ENCODE measurements at regions not wholly inside any gene's neighbourhood (a gene's known extent, or its start where the extent isn't known, plus 50 kb on each side); places are given as distances from the start of the nearest gene placed in this dataset.
"Not testable (repeated sequence)": the region's sequence is repeated elsewhere in the genome, so short reads cannot be mapped to it uniquely, and the experiment has no call there.

- no peak overlapping the region for H3K9ac ChIP-seq (ENCODE audit: low read length)
- no peak overlapping the region for H3K4me3 ChIP-seq (ENCODE audit: low read length)
- no peaks in the 10 kb centered on the region for H3K27me3 ChIP-seq (ENCODE audit: control insufficient read depth, insufficient read depth, low read length)
- no peaks in the 10 kb centered on the region for H3K36me3 ChIP-seq (ENCODE audit: control insufficient read depth, insufficient read depth, low read length)
- no peaks in the 10 kb centered on the region for H3K4me1 ChIP-seq (ENCODE audit: control insufficient read depth, insufficient read depth, low read length)
- H3K9me3 ChIP-seq (ENCODE audit: control insufficient read depth, low read length) = no peaks in the 10 kb centered on the region
Measured at GRCh38 chr17:34755981-34756636, 176.7 kb downstream of the TMEM132E start.

DNA sequence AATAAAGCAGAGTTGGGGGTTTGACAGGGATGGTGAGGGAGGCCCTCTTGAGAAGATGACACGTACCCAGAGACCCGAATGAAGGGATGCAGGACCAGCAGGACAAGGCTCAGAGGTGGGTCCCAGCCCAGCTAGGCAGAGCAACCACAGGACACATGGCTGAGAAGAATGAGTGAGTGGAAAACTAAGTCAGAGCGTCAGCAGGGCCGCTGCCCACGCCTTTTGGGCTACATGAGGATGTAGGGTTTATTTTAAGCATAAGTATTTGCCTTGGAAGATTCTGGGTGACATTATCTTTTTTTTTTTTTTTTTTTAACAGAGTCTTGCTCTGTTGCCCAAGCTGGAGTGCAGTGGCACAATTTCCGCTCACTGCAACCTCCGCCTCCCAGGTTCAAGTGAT lies 176.0 kb downstream of the TMEM132E start:
- no peaks in the 10 kb centered on the region for H3K36me3 ChIP-seq (ENCODE audit: control insufficient read depth, insufficient read depth, low read length)
- no peaks in the 10 kb centered on the region for H3K4me1 ChIP-seq (ENCODE audit: control insufficient read depth, insufficient read depth, low read length)
- no peak overlapping the region for H3K4me3 ChIP-seq (ENCODE audit: low read length)
- H3K9me3 ChIP-seq (ENCODE audit: control insufficient read depth, low read length) = no peaks in the 10 kb centered on the region
- H3K27me3 ChIP-seq (ENCODE audit: control insufficient read depth, insufficient read depth, low read length) = no peaks in the 10 kb centered on the region
- no peak overlapping the region for H3K9ac ChIP-seq (ENCODE audit: low read length)

DNA sequence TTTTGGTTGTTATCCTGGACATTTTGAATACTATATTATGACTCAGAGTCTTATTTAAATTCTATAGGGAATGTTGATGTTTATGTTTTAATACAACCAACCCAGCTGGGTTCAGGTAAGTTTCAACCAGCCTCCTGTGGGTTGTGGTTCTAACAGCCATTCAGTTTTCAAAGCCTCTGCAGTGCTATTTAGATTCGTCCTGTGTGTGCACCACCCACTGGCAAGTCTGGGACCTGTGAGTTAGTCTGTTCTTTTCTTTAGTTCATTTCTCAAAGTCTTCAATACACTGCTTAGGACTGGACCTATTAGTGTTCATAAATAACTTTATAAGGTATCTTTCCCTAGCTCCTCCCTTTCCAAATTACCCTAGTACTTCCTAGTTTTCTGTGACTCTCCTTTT lies 170.6 kb downstream of the TMEM132E start:
- no peaks in the 10 kb centered on the region for H3K36me3 ChIP-seq (ENCODE audit: control insufficient read depth, insufficient read depth, low read length)

GRCh38 chr17:34741967-34742366 lies 162.6 kb downstream of the TMEM132E start:
- H3K9me3 ChIP-seq (ENCODE audit: control insufficient read depth, low read length) = no peaks in the 10 kb centered on the region
- H3K9ac ChIP-seq (ENCODE audit: low read length) = no peak overlapping the region
- no peaks in the 10 kb centered on the region for H3K4me1 ChIP-seq (ENCODE audit: control insufficient read depth, insufficient read depth, low read length)
- H3K27me3 ChIP-seq (ENCODE audit: control insufficient read depth, insufficient read depth, low read length) = peaks cover 4% of the 10 kb centered on the region
- H3K4me3 ChIP-seq (ENCODE audit: low read length) = no peak overlapping the region
- no peaks in the 10 kb centered on the region for H3K36me3 ChIP-seq (ENCODE audit: control insufficient read depth, insufficient read depth, low read length)

More for the DNA sequence above, 170.6 kb downstream of the TMEM132E start:
- Histone ChIP-seq H3K9ac (ENCODE audit: low read length) (no peak overlapping the region), H3K9me3 (ENCODE audit: control insufficient read depth, low read length) (no peaks in the 10 kb centered on the region), H3K4me3 (ENCODE audit: low read length) (no peak overlapping the region), H3K27me3 (ENCODE audit: control insufficient read depth, insufficient read depth, low read length) (no peaks in the 10 kb centered on the region), H3K4me1 (ENCODE audit: control insufficient read depth, insufficient read depth, low read length) (no peaks in the 10 kb centered on the region)

- no peak overlapping the region for H3K4me3 ChIP-seq (ENCODE audit: low read length)
- H3K9me3 ChIP-seq (ENCODE audit: control insufficient read depth, low read length) = no peaks in the 10 kb centered on the region
- no peak overlapping the region for H3K9ac ChIP-seq (ENCODE audit: low read length)
- no peaks in the 10 kb centered on the region for H3K4me1 ChIP-seq (ENCODE audit: control insufficient read depth, insufficient read depth, low read length)
- H3K36me3 ChIP-seq (ENCODE audit: control insufficient read depth, insufficient read depth, low read length) = no peaks in the 10 kb centered on the region
- H3K27me3 ChIP-seq (ENCODE audit: control insufficient read depth, insufficient read depth, low read length) = peaks cover 4% of the 10 kb centered on the region
Measured at GRCh38 chr17:34740565-34741520, 161.5 kb downstream of the TMEM132E start.

- Histone ChIP-seq H3K27me3 (ENCODE audit: control insufficient read depth, insufficient read depth, low read length) (peaks cover 4% of the 10 kb centered on the region), H3K9ac (ENCODE audit: low read length) (no peak overlapping the region), H3K9me3 (ENCODE audit: control insufficient read depth, low read length) (no peaks in the 10 kb centered on the region), H3K36me3 (ENCODE audit: control insufficient read depth, insufficient read depth, low read length) (no peaks in the 10 kb centered on the region), H3K4me1 (ENCODE audit: control insufficient read depth, insufficient read depth, low read length) (no peaks in the 10 kb centered on the region), H3K4me3 (ENCODE audit: low read length) (no peak overlapping the region)
Measured at GRCh38 chr17:34739386-34739785, 160.0 kb downstream of the TMEM132E start.

- not testable (repeated sequence) for H3K36me3 ChIP-seq (ENCODE audit: control insufficient read depth, insufficient read depth, low read length); H3K9me3 ChIP-seq (ENCODE audit: control insufficient read depth, low read length); H3K27me3 ChIP-seq (ENCODE audit: control insufficient read depth, insufficient read depth, low read length); H3K4me1 ChIP-seq (ENCODE audit: control insufficient read depth, insufficient read depth, low read length); H3K4me3 ChIP-seq (ENCODE audit: low read length); H3K9ac ChIP-seq (ENCODE audit: low read length)
Measured at GRCh38 chr17:34737673-34738072, 158.3 kb downstream of the TMEM132E start.

DNA sequence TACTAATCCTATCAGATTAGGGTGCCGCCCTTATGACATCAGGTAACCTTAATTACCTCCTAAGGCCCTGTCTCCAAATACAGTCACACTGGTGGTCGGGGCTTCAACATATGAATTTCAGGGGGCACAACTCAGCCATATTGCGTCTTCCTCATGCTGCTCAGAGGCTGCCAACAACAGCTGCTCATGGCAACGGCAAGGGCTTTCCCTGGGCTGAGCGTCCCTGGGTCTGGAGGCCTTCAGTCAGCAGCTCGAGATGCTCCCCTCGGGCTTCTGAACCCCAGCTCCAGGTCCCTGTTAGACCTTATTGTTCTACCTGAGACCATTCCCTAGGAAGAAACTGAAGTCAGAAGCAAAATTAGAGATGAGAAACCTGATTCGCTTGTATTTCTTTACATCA lies 157.2 kb downstream of the TMEM132E start:
- Histone ChIP-seq H3K9me3 (ENCODE audit: control insufficient read depth, low read length) (no peaks in the 10 kb centered on the region), H3K27me3 (ENCODE audit: control insufficient read depth, insufficient read depth, low read length) (peaks cover 4% of the 10 kb centered on the region), H3K9ac (ENCODE audit: low read length) (no peak overlapping the region), H3K4me3 (ENCODE audit: low read length) (no peak overlapping the region), H3K36me3 (ENCODE audit: control insufficient read depth, insufficient read depth, low read length) (no peaks in the 10 kb centered on the region), H3K4me1 (ENCODE audit: control insufficient read depth, insufficient read depth, low read length) (no peaks in the 10 kb centered on the region)

- no peaks in the 10 kb centered on the region for H3K36me3 ChIP-seq (ENCODE audit: control insufficient read depth, insufficient read depth, low read length)
- H3K4me3 ChIP-seq (ENCODE audit: low read length) = no peak overlapping the region
- H3K9me3 ChIP-seq (ENCODE audit: control insufficient read depth, low read length) = no peaks in the 10 kb centered on the region
- no peaks in the 10 kb centered on the region for H3K27me3 ChIP-seq (ENCODE audit: control insufficient read depth, insufficient read depth, low read length)
- H3K9ac ChIP-seq (ENCODE audit: low read length) = no peak overlapping the region
- H3K4me1 ChIP-seq (ENCODE audit: control insufficient read depth, insufficient read depth, low read length) = no peaks in the 10 kb centered on the region
Measured at GRCh38 chr17:34733333-34733732, 154.0 kb downstream of the TMEM132E start.

GRCh38 chr17:34730816-34731215 lies 151.4 kb downstream of the TMEM132E start:
- Histone ChIP-seq H3K27me3 (ENCODE audit: control insufficient read depth, insufficient read depth, low read length) (no peaks in the 10 kb centered on the region), H3K9ac (ENCODE audit: low read length) (no peak overlapping the region), H3K4me3 (ENCODE audit: low read length) (no peak overlapping the region), H3K36me3 (ENCODE audit: control insufficient read depth, insufficient read depth, low read length) (no peaks in the 10 kb centered on the region), H3K4me1 (ENCODE audit: control insufficient read depth, insufficient read depth, low read length) (no peaks in the 10 kb centered on the region), H3K9me3 (ENCODE audit: control insufficient read depth, low read length) (no peaks in the 10 kb centered on the region)

DNA sequence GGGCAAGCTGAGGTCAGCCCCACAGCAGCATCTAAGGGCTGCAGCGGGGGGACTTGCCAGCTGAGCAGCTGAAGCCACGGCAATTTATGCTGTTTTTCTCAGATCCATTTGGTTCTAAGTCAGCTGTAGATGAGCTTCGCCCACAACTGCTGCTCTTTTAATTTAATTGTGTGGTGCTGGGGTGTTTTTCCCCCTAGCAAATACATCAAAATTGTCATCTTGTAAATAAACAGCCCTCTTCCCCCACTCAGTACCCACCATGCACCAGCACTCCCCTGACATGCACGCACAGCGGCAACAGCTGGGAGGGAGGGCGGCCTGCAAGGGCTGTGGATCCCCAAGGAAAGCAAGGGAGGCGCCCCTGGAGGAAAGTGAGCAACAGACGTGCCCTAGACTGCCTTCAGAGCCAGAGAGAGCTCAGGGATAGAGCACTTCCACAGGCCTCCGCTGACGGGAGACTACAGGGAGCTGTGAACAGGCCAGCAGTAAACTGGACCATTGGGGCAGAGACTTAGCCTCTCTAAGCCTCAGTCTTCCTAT lies 149.5 kb downstream of the TMEM132E start:
- H3K27me3 ChIP-seq (ENCODE audit: control insufficient read depth, insufficient read depth, low read length) = no peaks in the 10 kb centered on the region
- H3K9me3 ChIP-seq (ENCODE audit: control insufficient read depth, low read length) = no peaks in the 10 kb centered on the region
- no peaks in the 10 kb centered on the region for H3K36me3 ChIP-seq (ENCODE audit: control insufficient read depth, insufficient read depth, low read length)
- no peak overlapping the region for H3K9ac ChIP-seq (ENCODE audit: low read length)
- H3K4me1 ChIP-seq (ENCODE audit: control insufficient read depth, insufficient read depth, low read length) = no peaks in the 10 kb centered on the region
- no peak overlapping the region for H3K4me3 ChIP-seq (ENCODE audit: low read length)

DNA sequence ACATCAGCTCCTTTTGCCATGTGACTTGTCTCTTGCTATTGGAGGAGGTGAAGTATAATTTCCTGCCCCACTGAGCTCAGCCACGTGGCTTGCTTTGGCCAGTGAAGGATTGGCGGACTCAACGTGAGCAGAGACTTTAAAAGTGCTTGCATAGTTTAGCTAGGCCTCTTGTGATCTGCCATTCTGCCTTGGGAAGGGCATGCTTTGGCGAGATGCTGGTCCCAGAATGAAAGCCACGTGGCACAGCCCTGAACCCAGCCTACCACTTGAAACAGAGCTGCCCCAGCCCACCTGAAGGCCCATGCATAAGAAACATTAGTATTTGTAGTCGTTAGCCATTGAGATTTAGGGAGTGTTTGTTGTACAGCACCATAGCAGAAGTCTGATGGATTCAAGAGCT lies 148.2 kb downstream of the TMEM132E start:
- Histone ChIP-seq H3K36me3 (ENCODE audit: control insufficient read depth, insufficient read depth, low read length) (no peaks in the 10 kb centered on the region), H3K9ac (ENCODE audit: low read length) (no peak overlapping the region), H3K4me3 (ENCODE audit: low read length) (no peak overlapping the region), H3K9me3 (ENCODE audit: control insufficient read depth, low read length) (no peaks in the 10 kb centered on the region), H3K27me3 (ENCODE audit: control insufficient read depth, insufficient read depth, low read length) (no peaks in the 10 kb centered on the region), H3K4me1 (ENCODE audit: control insufficient read depth, insufficient read depth, low read length) (peaks cover 5% of the 10 kb centered on the region)

All from mucosa of stomach (tissue), 1 donor.